Amygdala (tissue), 56 donors: ENCODE measurements at regions not wholly inside any gene's neighbourhood (a gene's known extent, or its start where the extent isn't known, plus 50 kb on each side); places are given as distances from the start of the nearest gene placed in this dataset.

ENCODE experiments used
- DNase-seq, 56 donors: peaks; one replicate each; lab custom pipeline; 2025; lab: John Stamatoyannopoulos, UW

DNA sequence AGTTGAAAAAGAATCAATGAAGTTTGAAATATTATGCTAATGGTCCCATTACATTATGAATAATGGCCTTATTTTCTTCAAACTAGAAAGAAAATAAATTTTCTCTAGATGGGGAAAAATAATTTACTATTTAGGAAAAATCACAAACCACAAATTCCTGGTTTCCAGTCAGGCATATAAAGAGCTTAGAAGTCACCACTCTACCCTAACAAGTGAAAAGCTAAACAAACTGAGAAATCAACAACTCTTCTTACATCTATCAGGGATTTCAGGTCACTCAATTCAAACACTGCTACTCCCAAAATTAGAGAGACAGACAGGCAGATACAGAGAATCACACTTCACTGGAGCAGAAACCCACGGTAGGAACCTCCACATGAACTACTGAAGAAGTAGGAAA lies 82.1 kb upstream of the LRRC7 start:
- DNase-seq, result no peak

DNA sequence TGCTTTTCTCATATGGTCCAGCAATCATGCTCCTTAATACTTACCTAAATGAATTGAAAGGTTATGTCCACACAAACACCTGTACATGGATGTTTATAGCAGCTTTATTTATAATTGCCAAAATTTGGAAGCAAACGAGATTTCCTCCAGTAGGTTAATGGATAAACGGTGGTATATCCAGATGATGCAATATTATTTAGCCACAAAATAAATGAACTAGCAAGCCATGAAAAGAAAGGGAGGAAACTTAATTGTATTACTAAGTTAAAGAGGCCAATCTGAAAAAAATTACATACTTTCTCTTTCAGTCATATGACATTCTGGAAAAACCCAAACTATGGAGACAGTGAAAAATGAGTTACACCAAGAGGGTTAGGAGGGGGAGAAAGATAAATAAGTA lies 76.3 kb upstream of the LRRC7 start:
- no peak for DNase-seq

DNA sequence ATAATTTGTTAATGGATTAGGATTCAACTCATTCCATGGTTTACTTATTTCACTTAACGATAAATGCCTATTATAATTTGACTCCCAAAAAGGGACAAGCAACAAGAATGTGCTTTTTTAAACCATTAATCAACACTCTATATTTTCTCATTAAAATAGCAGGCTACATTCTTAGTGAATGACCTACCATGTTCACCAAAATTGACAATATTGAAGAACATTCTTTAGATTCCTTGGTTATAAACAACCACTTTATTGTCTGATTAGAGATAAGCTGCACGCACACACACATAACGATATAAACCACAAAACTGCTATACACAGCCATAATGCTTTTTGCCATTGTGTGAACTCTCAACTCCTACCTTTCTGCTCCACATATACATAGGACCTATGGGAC lies 75.4 kb upstream of the LRRC7 start:
- no peak for DNase-seq

DNA sequence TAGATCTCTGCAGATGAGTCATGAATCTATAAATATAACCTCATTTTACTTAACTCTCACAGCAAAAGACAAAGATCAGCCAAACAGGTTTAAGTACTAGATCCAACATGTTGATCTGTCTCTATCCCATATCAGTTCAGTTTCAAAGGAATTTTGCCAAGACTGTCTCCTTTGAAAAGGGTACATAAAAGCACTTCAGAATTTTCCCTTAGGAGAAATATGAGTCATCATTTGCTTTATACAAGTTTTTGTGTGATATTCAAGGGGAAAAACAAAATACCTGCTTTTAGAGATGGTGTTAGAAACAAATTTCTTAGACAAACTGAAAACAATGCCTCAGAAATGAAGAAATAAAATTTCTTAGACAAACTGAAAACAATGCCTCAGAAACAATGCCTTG lies 73.5 kb upstream of the LRRC7 start:
- no peak for DNase-seq

DNA sequence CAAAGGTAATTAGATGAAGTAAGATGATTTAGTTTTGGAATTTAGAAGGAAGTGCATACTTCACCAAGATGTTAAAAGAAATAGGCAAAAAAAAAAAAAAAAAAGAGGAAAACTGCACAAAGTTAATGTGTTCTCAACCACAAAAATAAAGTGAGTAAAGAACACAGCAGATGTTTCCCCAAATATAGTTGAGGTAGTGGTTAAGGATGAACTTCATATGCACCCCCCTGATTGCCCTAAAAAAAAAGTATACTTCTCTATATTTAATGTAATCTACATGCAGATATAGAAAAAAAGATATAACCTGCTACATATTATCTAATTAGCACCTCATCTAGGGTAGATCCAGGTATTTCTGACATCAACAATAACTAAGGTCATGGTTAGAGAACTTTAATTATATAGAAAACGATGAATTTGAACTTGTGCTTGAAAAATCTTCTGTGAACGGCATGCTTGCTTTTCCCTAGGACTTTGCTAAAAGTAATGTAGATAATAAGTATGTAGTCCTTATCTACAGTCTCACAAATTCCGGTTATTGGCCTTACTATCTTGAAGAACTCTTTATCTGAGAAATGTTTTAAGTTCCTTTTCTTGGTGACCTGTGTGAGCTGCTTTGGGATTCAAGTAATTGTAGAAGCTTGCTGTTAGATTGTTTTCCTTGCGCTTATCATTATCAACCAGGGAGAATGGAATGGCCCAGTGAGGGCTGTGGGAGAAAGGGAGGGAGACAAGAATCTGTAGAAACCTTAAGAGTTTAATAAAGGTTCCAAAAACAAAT lies 70.1 kb upstream of the LRRC7 start:
- DNase-seq, result no peak

DNA sequence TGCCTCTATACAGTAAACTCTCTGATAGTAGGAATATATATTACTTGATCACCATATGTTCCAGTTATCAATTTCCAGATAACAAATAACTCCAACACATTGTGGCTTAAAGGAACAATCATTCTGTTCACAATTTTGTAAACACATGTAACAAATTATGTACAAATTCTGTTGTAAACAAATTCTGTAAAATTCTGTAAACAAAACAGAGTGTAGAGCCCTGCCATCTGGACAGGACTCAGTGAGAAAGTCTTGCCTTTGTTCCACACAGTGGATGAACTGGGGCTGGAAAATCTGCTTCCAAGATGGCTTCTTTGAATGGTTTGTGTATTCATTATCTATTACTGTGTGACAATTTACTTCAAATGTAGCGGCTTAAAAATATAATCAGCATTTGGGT lies 69.0 kb upstream of the LRRC7 start:
- no peak for DNase-seq

DNA sequence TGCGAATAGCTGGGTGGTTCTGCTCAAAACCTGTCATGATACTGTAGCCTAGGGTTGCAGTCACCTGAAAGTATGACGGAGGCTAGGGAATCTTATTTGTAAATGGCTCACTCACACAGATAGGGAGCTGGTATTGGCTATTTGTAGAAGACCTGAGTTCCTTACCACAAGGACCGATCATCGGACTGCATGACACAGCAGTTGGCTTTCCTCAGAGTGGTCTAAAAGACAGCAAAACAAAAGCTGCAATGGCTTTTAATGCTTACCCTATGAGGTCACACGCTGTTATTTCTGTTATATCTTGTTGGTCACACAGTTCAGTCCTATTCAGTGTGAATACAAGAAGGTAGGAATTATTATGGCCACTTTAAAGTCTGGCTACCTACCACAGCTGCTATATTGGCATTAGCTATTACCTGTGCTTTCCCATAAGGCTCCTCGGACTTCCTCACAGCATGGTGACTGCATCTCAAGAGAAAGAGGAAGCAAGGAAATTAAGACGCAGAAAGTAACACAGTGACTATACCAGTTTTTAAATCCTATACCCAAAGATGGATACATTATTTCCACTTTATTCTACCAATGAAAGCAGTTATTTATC lies 68.4 kb upstream of the LRRC7 start:
- DNase-seq, result no peak

DNA sequence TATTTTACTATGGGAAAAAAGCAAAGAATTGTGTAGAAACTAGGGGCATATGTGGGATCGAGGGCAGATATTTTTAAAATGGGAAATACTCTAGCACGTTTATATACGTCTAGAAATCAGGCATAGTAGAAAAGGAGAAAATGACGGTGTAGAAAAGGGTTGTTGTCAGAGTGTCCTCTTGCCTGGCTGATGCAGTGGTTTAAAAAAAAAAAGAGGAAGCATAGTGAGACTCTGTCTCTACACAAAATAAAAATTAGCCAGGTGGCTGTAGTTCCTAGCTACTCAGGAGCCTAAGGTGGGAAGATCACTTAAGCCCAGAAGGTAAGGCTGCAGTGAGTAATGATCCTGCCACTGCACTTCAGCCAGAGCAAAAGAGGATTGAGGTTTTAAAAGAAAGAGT lies 64.7 kb upstream of the LRRC7 start:
- no peak for DNase-seq

DNA sequence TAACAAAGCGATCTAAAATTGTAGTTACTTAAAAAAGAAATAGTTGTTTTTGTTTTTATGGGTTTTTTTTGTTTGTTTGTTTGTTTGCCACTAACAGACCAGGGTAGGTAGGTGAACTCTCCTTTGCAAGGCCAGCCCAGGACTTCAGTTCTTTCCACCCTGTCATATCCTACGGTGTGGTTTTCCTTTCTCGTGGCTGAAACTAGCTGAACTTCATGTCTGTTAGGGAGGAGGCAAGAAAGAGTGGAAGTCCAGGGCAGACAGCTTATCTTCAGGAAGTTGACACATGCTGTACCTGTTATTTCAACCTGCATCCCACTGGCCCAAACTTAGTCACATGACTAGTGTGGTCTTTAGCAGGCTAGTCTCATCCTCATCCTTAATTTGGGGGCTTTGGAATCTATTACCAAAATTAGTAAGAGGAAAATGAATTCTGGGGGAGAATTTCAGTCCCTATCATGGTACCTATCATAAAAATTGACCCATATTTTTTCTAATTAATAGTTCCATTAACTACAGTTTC lies 62.9 kb upstream of the LRRC7 start:
- no peak for DNase-seq

DNA sequence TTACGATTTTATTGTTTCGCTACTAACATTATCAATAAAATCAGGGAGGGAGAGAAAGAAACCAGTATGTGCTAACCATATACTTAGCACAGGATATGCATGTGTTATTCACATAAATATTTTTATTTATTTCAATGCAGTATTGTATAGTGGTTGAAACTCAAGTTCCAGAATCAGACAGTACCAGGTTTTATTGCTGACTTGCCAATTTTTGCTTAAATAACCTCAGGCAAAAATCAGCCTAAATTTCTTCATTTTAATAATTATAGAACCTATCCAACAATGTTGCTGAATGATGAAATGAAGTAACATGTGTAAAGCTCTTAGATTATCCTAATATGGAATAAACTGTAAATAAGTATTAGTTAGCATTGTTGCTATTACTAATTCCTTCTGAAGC lies 61.4 kb upstream of the LRRC7 start:
- no peak for DNase-seq

DNA sequence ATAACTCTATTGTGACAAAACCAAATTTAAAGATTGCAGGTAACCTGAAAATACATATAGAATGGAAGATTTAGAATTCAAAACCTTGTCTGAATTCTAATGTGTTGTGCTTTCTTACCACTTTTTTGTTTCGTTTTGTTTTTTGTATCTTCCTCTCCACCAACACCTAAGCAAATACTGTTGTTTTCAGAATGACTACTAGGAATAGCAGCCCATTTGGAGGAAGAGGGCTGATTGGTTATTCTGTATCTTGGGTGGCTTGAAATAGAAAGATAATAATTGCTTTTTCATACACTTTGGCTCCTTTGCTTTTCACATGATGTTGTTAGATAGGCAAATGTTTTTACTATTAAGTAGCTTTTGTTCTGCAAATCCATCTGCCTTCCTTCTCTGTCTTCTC lies 61.0 kb upstream of the LRRC7 start:
- no peak for DNase-seq

DNA sequence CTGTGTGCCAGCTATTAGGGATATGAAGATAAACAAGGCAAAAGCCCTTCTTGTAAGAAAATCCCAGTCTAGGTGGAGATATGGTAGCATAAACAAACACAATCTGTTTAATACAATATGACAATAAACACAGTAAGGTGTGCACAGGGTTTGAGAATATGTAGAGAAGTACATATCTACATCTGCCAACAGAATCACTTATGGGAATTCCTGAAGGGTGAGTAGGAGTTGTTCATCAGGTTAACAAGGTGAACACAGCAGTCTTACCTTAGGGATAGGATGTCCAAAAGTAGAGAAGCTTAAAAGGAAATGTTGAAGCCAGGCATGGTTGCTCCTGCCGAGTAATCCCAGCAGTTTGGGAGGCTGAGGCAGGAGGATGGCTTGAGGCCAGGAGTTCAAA lies 57.7 kb upstream of the LRRC7 start:
- no peak for DNase-seq

DNA sequence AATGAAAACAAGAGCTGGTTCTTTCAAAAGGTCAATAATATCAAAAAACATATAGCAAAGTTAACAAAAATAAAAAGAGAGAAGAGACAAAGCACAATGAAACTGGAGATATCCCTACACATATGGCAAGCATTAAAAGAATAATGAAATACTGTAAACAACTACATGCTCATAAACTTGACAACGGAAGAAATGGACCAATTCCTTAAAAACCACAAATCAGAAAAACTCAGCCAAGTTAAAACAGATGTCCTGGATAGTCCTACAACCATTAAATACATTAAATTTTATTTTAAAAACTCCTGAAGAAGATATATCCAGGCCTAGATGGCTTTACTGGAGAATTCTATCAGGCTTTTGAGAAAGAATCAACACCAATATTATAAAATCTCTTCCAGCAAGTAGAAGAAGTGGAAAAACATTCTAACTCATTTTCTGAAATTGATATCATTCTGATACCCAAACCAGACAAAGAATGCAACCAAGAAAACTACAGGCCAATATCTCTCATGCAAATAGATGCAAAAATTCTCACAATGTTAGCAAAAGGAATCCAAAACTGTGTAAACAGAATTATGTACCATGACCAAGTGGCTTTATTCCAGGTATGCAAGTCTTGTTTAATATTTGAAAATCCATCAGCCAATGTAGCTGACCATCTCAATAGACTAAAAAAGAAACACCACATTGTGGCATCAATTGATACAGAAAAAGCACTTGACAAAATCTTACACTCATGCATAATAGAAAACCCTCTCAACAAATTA lies 56.1 kb upstream of the LRRC7 start:
- DNase-seq, result no peak

DNA sequence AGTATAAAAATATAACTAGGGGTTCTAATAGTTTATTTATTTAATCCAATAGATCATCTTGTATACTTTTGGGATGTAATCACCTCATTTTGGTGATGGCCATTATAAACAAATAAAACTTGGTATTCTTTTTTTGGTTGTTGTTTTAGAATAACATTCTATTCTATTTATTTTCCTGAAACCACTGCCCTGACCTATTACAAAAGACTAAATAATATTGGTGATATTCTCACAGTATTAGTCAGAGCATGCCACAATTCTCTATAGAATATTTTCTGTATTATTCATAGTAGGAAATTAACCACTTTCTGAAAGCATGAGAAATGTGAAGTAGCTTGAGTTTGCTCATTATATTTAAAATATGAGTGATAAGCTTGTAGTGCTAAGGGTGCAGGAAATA lies 54.1 kb upstream of the LRRC7 start:
- no peak for DNase-seq
